ENCODE measurements at regions not wholly inside any gene's neighbourhood (a gene's known extent, or its start where the extent isn't known, plus 50 kb on each side); places are given as distances from the start of the nearest gene placed in this dataset.

GRCh38 chr2:209305746-209306196 is 118.1 kb upstream of the MAP2 start:
- TF ChIP-seq POLR2AphosphoS5 (IDR thresholded peaks at IDR 0.05; ENCODE audit: low read depth) (peak; percentile 34), EZH2phosphoT487 (IDR thresholded peaks at IDR 0.05; ENCODE audit: unreplicated experiment) (no peak), REST (IDR thresholded peaks at IDR 0.05; ENCODE audit: unreplicated experiment) (no peak), EZH2 (IDR thresholded peaks at IDR 0.05; ENCODE audit: low read depth, unreplicated experiment) (no peak), ZNF331 (CRISPR knock-in tag; IDR thresholded peaks at IDR 0.05; ENCODE audit: low read depth) (no peak), ZNF114 (CRISPR knock-in tag; IDR thresholded peaks at IDR 0.05) (no peak)
- TF ChIP-seq, protein P1, sequence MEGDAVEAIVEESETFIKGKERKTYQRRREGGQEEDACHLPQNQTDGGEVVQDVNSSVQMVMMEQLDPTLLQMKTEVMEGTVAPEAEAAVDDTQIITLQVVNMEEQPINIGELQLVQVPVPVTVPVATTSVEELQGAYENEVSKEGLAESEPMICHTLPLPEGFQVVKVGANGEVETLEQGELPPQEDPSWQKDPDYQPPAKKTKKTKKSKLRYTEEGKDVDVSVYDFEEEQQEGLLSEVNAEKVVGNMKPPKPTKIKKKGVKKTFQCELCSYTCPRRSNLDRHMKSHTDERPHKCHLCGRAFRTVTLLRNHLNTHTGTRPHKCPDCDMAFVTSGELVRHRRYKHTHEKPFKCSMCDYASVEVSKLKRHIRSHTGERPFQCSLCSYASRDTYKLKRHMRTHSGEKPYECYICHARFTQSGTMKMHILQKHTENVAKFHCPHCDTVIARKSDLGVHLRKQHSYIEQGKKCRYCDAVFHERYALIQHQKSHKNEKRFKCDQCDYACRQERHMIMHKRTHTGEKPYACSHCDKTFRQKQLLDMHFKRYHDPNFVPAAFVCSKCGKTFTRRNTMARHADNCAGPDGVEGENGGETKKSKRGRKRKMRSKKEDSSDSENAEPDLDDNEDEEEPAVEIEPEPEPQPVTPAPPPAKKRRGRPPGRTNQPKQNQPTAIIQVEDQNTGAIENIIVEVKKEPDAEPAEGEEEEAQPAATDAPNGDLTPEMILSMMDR (conservative IDR thresholded peaks at IDR 0.05; ENCODE audit: low read depth in 2 of 2) = no peak
